Fibroblast of skin of back (primary cell): ENCODE measurements at regions not wholly inside any gene's neighbourhood (a gene's known extent, or its start where the extent isn't known, plus 50 kb on each side); places are given as distances from the start of the nearest gene placed in this dataset.

Experiments
- DNase-seq: peaks from one replicate; pipeline ENCODE4 v3.0.0-alpha.2; 2013

- DNase-seq: no peak
These were observed 66.8 kb upstream of the PLS3 start for GRCh38 chrX:115494161-115494560.

GRCh38 chrX:115499112-115499805 lies 61.7 kb upstream of the PLS3 start:
- no peak for DNase-seq

- DNase-seq: peak; percentile 21
These were observed 57.9 kb upstream of the PLS3 start for GRCh38 chrX:115503099-115503498.

GRCh38 chrX:115504167-115504566 lies 56.8 kb upstream of the PLS3 start:
- no peak for DNase-seq
